SKM-1 (cell line): ENCODE measurements at regions not wholly inside any gene's neighbourhood (a gene's known extent, or its start where the extent isn't known, plus 50 kb on each side); places are given as distances from the start of the nearest gene placed in this dataset.
"Not testable (repeated sequence)": the region's sequence is repeated elsewhere in the genome, so short reads cannot be mapped to it uniquely, and the experiment has no call there.

Experiments
- DNase-seq: peaks from one replicate; lab custom pipeline; 2025; ENCODE audit not compliant: unreplicated experiment; lab: John Stamatoyannopoulos, UW

DNA sequence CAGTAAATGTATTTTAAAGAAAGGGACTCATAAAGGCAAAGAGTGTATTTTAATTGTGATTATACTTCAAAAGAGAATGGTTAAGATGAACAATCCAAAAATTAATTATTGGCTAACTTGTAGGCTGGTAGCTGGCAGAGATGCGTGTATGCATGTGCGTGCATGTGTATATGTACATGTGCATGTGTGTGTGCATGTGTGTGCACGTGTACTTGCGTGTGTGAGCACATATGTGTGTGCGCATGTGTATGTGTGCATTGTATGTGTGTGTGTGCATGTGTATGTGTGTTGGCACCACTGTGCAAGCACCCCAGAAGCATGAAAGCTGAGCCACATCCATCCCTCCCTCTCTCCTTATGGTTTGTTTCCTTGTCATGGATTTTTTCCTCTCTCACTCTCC, 83.0 kb upstream of the SLC1A3 start:
- DNase-seq = no peak

DNA sequence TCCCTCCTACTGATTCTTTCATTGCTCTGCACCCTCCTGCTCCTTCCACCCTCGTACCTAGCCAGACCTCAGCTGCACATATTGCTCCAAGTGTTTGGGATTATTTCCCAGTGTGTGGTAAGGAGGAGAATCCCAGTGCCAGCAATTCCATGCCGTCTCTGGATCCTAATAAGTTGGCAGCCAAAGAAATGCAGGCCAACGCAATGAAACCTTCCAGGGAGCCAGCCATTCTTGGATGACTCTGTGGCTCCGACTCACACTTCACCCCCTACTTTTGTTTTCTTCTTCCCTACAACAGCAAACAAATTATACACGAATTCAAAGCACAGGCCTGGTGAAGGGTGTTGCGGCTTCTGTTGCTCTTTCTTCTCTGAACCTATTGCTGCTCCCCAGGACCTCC, 82.5 kb upstream of the SLC1A3 start:
- no peak for DNase-seq

DNA sequence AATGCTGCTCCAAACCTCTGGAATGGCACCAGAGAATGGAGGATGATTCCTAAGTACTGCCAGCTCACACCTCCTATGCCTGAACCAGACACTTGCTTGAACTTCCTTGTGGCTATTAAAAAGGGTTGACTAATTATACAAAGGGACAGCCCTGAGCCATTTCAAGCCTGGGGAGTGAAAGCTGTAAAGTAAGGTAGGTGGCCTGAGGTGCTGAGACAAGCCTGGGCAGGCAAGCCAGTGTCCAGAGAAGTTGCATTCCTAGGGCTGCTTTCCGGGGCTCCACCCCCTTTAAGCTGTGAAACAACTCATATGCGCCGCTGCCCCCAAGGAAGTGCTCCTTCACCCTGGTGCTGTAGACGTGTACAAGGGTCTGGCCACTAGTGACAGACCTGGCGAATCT, 79.9 kb upstream of the SLC1A3 start:
- no peak for DNase-seq

DNA sequence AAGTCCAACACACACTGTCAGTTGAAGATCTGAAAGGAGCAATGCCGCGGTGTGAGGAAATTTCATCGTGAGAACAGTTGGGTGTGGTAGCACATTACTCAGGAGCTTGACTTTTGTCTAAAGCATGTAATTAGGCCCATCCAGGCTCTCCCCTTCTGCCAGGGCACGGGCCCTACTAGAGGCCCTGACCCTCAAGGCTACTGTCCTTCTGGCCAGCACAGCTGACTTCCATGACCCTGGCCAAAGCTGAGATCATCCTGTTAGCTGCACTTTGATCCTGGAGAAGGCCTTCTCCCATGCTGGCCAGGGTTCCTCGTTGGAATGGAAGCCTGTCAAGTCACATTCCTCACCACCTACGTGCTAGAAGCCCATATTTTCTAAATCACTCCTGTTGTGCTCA, 77.8 kb upstream of the SLC1A3 start:
- no peak for DNase-seq

DNA sequence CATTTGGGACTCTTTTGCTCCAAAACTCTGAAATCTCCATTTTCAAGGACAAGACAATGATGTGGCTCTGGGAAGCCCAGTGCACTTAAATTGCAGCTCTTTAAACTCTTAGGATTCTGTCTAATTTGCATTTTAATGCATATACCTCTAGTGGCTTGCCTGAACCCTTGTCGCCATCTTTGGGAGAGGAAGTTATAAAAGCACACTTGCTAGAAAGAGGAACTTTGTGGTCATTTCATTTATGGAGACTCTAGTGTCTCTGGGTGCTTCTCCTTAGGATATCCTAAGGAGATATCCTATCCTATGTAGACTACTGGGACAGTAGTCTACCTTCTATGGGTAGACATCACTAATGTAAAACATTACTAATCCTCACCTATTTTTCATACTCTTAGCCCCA, 77.3 kb upstream of the SLC1A3 start:
- peak; percentile 89 for DNase-seq

DNA sequence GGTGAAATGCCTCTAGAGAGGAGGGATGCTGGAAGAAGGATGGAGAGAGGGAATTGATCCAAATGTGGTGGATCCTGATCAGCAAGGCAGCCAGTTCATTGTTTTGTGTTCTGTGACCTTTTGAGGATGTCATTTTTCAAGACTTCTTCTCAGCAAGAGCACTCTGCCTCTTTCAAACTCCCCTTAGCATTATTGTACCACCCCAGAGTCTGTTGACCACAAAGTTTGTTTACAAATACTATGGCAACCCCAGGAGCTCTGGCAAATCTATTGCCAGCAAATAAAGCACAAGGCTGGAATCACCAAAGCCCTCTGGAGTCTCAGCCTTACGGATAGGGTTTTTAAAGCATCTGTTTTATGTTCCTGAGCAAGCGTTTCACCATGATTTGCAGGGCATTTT, 76.2 kb upstream of the SLC1A3 start:
- no peak for DNase-seq

DNA sequence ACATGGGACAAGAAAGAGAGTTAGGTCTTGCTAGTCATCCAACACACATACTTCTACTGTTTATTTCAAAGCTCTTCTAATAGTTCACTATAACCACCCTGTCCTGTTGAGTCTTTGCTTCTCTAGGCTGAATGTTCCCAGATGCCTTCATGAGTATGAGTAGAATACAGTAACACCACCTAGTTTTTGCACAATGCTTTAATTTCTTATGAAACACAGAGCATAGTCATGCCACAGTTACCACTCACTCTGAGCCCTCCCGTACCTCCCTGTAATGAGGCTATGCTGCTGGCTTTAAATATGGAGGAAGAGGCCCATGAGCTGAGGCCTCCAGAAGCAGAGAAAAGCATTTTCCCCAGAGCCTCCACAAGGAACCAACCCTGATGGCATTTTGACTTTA, 75.0 kb upstream of the SLC1A3 start:
- no peak for DNase-seq

DNA sequence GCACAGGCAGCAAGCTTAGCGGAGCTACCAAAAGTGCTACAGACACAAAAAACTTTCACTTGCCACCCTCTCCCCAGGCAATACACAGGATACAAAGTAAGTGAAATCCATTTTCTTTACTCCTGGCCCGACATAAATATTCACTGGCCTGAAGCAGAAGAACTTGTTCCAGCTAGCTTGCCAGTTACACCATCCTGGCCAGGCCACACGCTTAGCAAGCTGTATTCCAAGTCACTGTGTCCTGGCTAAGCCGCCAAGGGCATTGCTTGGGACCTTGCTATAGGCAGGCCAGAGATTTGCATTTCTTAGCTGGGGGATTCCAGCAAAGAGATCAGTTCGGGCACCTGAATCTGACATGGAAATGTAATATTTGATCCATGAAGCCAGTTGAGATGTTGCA, 71.0 kb upstream of the SLC1A3 start:
- no peak for DNase-seq

DNA sequence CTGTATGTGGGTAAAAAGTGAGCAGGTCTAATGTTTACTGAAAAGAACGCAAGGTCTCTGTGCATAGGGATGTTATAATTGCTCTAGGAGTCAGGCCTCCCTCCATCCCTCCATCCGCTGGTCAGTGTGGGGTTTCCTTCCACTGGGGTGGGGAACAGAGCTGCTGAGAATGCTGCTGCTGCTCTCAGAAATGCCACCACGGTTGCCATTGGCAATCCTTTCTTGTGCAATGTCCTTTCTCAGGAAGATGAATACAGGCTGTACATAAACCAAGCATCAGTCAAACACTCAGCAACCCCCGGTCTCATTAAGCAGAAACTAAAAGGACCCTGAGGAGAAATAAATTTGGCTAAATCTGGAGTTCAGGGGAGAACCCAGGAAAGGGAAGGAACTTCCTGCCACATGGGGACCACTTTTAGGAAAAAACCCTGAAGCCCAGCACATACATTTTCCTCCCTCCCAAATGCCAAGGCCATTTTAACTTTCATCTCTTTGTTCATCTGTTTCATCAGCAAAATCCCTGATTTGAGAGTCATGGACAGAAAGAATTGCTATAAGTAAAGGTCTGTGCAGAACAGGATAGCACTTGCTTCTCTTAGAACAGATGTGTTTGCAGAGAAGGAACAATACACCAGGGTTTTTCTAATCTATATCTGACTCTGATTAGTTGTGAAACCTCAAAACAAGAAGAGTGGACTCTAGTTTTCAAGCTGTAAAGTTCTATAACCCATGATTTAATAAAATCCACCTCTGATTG, 70.4 kb upstream of the SLC1A3 start:
- no peak for DNase-seq

DNA sequence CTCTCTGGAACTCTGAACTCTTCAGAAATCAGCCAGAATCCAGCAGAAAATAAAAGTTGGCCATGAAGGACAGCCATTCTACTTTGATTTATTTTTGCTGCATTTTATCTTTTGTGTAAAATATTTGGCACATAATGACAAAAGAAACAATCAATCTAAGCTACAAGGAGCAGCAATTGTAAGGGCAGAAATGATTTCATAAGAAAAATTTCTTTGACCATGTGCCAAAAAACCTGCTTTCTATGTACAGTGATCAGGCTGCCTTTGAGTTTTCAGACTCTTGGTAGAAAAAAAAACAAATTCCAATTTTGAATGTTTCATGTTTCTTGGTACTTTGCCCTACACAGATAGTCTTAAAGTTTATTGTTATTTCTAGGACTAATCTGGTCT, 69.8 kb upstream of the SLC1A3 start:
- no peak for DNase-seq

DNA sequence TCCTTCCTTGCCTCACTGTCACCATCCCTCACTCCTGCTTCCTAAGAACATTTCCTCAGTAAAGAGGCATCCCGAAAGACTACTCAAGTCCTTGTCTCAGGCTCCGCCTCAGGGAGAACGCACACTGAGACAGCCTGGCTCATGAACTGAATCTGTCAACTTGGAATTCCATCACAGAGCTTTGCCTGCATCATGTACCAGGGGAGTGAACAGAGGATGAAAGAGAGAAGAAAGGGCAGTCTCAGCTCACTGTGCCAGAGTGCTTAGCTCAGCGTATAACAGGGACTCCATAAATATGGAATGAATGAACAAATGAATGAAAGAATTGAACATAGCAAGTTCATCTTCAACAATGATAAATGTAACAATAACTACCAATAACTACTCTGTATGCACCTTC, 68.7 kb upstream of the SLC1A3 start:
- no peak for DNase-seq

DNA sequence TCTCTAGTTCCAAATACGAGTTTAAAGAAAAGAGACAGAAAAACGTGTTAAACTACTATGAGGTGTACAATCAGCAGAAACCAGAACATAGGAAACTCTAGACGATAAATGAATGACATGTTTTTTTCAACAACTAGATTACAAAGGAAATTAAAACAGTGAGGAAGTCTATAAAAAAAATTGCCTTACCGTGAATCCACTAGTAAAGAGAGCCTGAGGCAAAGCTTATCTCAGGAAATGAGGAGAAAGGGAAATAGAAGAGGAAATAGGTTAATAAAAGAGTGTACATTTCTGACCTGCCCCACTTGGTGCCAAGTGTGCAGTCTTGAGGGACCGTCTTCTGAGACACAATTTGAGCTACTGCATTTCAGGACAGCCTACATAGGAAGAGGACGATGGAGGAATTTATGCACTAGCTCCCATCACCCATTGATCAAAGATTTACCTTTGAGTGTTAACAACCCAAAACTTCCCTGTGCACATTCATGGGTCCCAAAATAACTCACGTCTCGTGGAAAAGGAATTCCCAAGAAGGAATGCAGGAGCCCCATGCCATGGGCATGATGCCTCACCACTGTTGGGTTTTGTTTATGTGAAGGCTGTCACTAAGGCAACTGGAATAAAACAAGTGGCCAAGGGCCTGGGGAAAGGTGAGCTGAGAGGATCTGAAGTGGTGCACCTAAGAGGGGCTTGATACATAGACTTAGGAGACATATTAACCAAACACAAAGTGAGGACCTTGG, 53.6 kb upstream of the SLC1A3 start:
- no peak for DNase-seq

DNA sequence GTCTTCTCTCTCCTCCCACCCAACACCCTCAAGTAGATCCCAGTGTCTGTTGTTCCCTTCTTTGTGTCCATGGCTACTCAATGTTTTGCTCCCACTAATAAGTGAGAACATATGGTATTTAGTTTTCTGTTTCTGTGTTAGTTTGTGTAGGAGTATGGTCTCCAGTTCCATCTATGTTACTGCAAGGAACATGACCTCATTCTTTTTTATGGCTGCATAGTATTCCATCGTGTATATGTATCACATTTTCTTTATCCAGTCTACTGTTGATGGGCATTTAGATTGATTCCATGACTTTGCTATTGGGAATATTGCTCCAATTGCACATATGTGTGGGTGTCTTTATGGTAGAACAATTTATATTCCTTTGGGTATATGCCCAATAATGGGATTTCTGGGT, 51.4 kb upstream of the SLC1A3 start:
- DNase-seq = not testable (repeated sequence)
